Uterus (tissue), 2 donors: ENCODE measurements at regions not wholly inside any gene's neighbourhood (a gene's known extent, or its start where the extent isn't known, plus 50 kb on each side); places are given as distances from the start of the nearest gene placed in this dataset.

Source experiments
- CTCF ChIP-seq, 4 experiments: fragments of 200-600 bp in 2 of 4; fragments of 450-650 bp in 2 of 4; sonication (generic) in 2 of 4; IDR thresholded peaks; one replicate each; pipeline ENCODE4 v1.5.1; 2016 to 2019; ENCODE audit warnings: antibody characterized with exemption in 4 of 4, mild to moderate bottlenecking in 2 of 4, moderate library complexity in 1 of 4
- POLR2A ChIP-seq, 2 donors: fragments of 450-650 bp; IDR thresholded peaks; one replicate each; pipeline ENCODE4 v1.6.1; 2016; ENCODE audit warnings: antibody characterized with exemption in 2 of 2, mild to moderate bottlenecking in 1 of 2, moderate library complexity in 1 of 2

GRCh38 chr12:127594351-127594970 is 672.5 kb upstream of the TMEM132C start:
- TF ChIP-seq CTCF (IDR thresholded peaks at IDR 0.05) (no peak), POLR2A (IDR thresholded peaks at IDR 0.05) (no peak)
